Stimulated activated effector memory CD8-positive, alpha-beta T cell treated with anti-CD3 and anti-CD28 coated beads, Interleukin-12 subunit alpha, Interleukin-12 subunit beta, amount 100 ng/mL, for 72 hours (primary cell): ENCODE measurements at regions not wholly inside any gene's neighbourhood (a gene's known extent, or its start where the extent isn't known, plus 50 kb on each side); places are given as distances from the start of the nearest gene placed in this dataset.
A peak's percentile ranks its signal among the peaks of the same experiment; 100 is the strongest.
"Not testable (repeated sequence)": the region's sequence is repeated elsewhere in the genome, so short reads cannot be mapped to it uniquely, and the experiment has no call there.

Experiments
- ATAC-seq: fragments of 150-1000 bp; cut with Tn5 transposase; 2 replicates; pipeline ENCODE4 v1.10.0; 2021
- DNase-seq, 2 donors: peaks; one replicate each; pipeline ENCODE4 v3.0.0; 2021 to 2022; ENCODE audit warnings: low spot score in 2 of 2
- H3K27ac Mint-ChIP-seq: one replicate; pipeline ENCODE4 v1.8.0; 2022; ENCODE audit warnings: mild to moderate bottlenecking, mixed read lengths
- H3K36me3 Mint-ChIP-seq: one replicate; pipeline ENCODE4 v1.8.0; 2022; ENCODE audit warnings: mild to moderate bottlenecking, mixed read lengths
- H3K4me1 Mint-ChIP-seq: one replicate; pipeline ENCODE4 v1.8.0; 2022; ENCODE audit warnings: mixed read lengths
- H3K4me3 Mint-ChIP-seq: one replicate; pipeline ENCODE4 v1.8.0; 2022; ENCODE audit warnings: mild to moderate bottlenecking, mixed read lengths
- H3K9me3 Mint-ChIP-seq: one replicate; pipeline ENCODE4 v1.8.0; 2022; ENCODE audit warnings: mixed read lengths

DNA sequence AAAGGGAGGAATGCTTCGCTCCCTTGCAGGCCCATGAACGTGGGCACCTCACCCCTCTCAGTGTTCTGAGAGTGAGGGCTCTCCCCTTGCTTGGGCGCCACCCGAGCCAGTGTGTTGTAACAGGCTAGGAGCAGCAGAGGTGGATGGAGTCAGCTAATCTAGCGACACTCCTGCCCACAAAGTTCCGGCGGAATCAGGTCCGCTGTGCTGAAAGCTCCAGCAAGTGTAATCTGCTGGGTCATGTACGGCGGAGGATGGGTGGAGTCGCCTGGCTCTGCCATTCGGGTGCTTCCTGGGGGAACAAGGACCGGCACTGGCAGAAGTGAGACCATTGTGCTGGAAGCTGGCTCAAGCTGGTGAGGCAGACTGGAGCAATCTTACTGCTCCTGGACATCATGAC is 1310.1 kb downstream of the EPHA7 start:
- no peaks in the 10 kb centered on the region for H3K4me1 Mint-ChIP-seq
- H3K36me3 Mint-ChIP-seq: no peaks in the 10 kb centered on the region
- H3K9me3 Mint-ChIP-seq: peaks cover 20% of the 10 kb centered on the region
- H3K27ac Mint-ChIP-seq: no peak overlapping the region
- DNase-seq: no peak
- no peak for ATAC-seq
- no peak overlapping the region for H3K4me3 Mint-ChIP-seq

DNA sequence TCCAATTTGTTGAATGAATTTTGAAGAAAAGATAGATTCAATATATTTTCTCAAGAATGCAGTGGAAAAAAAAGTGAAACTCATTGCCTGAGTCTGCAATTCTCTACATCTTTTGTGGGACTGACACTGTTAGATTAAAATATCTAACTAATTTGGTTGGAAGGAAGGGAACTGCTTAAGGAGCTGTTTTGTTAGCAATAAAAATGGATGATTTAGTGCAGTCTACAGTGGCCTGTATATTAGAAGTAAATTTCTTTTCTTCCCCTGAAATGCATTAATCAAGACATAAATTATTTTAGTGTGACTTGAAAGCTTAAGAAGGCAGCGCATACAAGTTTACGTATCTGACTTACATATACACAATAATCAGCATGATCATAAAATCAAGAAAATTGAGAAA is 1332.6 kb downstream of the EPHA7 start:
- peaks cover 6% of the 10 kb centered on the region for H3K36me3 Mint-ChIP-seq
- H3K27ac Mint-ChIP-seq: no peak overlapping the region
- no peak for ATAC-seq
- DNase-seq: no peak
- H3K4me1 Mint-ChIP-seq: no peaks in the 10 kb centered on the region
- peaks cover 17% of the 10 kb centered on the region for H3K9me3 Mint-ChIP-seq
- no peak overlapping the region for H3K4me3 Mint-ChIP-seq

DNA sequence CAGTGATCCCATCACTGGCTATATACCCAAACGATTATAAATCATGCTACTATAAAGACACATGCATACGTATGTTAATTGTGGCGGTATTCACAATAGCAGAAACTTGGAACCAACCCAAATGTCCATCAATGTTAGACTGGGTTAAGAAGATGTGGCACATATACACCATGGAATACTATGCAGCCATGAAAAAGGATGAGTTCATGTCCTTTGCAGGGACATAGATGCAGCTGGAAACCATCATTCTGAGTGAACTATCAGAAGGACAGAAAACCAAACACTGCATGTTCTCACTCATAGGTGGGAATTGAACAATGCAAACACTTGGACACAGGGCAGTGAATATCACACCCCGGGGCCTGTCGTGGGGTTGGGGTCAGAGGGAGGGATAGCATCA is 1335.4 kb downstream of the EPHA7 start:
- H3K4me1 Mint-ChIP-seq, H3K36me3 Mint-ChIP-seq, DNase-seq, H3K4me3 Mint-ChIP-seq, ATAC-seq, H3K27ac Mint-ChIP-seq: not testable (repeated sequence)
- peaks cover 21% of the 10 kb centered on the region for H3K9me3 Mint-ChIP-seq

DNA sequence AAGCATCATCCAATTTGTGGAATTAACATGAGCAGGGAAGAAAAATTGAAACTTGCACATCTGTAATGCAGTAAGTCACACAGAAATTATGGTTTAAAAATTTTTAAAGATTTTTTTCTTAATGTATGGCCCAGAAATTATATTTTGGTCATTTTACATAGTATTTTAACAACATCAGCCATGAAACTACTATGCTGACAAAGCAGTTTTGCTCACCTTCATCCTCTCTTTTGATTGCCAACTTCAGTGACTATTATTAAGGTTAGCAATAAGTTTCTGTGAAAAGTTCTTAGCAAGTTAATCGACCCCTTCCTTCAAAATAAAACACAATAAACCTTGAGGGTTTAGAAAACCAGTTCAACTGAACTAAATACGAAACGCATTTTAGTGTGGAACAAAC is 1347.0 kb downstream of the EPHA7 start:
- Mint-ChIP-seq H3K36me3 (no peaks in the 10 kb centered on the region), H3K27ac (no peak overlapping the region), H3K9me3 (peaks cover 12% of the 10 kb centered on the region), H3K4me1 (no peaks in the 10 kb centered on the region), H3K4me3 (no peak overlapping the region)
- no peak for DNase-seq
- ATAC-seq: no peak

DNA sequence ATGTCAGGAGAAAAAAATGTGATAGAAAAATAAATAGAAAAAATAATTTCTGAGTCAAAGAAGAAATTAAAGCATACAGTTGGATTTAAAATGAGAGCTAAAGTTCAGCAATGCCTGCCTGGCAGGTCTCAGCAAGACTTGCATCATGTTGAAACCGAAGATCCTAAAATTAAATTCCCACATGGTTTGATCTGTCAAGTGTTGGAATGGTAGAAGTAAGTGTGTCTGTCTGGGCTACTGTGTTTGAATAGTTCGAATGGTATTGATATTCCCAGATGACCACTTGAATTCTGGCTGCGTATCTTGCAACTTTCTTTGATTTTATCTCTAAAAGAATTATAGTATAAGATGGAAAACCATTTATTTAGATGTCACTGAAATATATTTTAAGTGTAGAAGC is 1349.6 kb downstream of the EPHA7 start:
- no peaks in the 10 kb centered on the region for H3K36me3 Mint-ChIP-seq
- no peaks in the 10 kb centered on the region for H3K4me1 Mint-ChIP-seq
- no peak for DNase-seq
- peaks cover 4% of the 10 kb centered on the region for H3K9me3 Mint-ChIP-seq
- no peak overlapping the region for H3K27ac Mint-ChIP-seq
- ATAC-seq: no peak
- no peak overlapping the region for H3K4me3 Mint-ChIP-seq

DNA sequence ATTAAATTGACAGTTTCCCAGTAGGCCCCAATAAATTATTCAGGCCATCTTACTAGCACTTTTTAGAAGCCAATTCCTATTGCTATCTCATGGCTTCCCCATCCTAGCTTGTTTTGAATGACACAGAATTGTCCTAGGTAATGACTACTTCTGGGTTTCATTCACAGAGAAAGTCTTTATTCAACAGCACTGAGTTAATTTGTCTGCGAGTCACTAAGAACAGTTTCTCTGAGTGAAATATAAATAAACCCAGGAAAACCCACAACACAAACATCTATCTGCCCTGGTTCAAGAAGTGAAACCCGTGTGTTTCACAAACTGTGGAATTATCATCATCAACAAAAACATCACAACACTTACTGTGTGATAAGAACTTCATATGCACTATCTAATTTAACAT is 1366.8 kb downstream of the EPHA7 start:
- H3K27ac Mint-ChIP-seq: no peak overlapping the region
- H3K4me3 Mint-ChIP-seq: no peak overlapping the region
- no peaks in the 10 kb centered on the region for H3K4me1 Mint-ChIP-seq
- ATAC-seq (no peak), DNase-seq (no peak)
- H3K36me3 Mint-ChIP-seq: no peaks in the 10 kb centered on the region
- peaks cover 3% of the 10 kb centered on the region for H3K9me3 Mint-ChIP-seq

DNA sequence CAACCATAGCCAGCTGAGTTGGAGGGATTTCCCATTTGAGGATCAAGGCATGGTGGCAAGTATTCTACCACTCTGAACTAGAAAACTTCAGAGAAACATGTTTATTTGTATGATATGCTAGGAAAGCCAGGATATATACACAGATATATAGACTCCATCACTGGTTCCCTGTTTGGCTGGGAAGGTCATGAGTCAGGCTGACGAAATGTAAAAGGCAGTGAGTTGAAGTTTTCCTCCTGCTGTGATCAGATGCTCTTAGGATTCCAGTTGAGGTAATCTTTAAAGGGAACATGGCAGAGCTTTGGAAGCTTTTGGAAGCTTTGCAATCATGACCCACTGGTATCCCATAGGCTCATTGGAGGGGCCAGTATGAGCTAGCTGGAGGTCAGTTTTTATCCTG is 1369.1 kb downstream of the EPHA7 start:
- Mint-ChIP-seq H3K27ac (no peak overlapping the region), H3K4me1 (no peaks in the 10 kb centered on the region), H3K9me3 (peaks cover 7% of the 10 kb centered on the region), H3K36me3 (no peaks in the 10 kb centered on the region), H3K4me3 (no peak overlapping the region)
- DNase-seq (no peak), ATAC-seq (no peak)

DNA sequence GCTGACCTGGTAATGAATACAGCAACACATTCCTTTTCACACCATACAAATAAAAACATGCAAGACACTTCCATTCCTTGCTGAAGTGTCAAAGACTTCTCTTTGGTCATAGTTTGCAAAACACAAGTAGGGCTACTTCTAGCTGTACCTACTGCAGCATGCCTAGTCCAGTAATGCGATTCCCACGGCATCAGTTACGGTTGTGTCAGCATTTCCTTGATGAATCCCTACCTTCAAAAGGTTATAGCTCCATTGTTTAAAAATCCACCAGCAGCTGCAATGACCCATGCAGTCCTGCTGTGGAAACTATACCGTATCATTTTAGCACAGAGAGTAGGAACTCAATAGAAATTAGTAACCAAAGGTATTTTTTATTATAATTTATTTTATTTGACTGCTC is 1371.5 kb downstream of the EPHA7 start:
- H3K36me3 Mint-ChIP-seq: no peaks in the 10 kb centered on the region
- DNase-seq (no peak), ATAC-seq (no peak)
- peaks cover 8% of the 10 kb centered on the region for H3K9me3 Mint-ChIP-seq
- no peak overlapping the region for H3K27ac Mint-ChIP-seq
- no peak overlapping the region for H3K4me3 Mint-ChIP-seq
- no peaks in the 10 kb centered on the region for H3K4me1 Mint-ChIP-seq

DNA sequence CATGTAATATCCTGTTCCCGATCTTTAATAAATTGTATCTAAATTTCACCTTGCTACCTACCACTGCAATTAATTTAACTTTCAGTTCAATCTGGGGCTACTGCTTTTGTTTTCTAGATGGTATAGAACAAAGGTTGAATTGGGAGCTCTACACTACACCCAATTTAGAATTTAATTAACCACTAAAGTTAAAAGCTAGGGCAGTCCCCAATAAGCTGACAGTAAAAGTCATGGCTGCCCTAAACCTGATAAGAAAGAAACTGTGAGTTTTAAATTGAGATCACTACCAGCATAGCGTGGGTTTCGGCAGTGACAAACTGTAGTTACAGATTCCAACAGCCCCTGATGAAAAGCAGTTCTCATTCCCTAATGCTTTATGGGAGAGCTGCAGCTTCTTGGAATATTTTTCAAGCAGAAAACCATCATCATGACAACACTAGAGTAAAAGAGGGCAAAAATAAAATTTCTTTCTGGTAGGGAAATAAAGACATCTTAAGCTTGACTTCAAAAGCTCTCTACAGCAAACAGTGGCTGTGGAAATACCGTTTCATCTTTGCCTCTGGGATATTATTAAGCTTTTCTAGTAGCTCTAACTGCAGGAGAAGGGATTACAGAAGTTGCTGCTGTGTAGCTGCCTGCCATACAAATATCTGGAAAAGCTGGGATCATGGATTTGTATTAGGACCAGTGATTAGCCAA is 1372.1 kb downstream of the EPHA7 start:
- H3K4me1 Mint-ChIP-seq: no peaks in the 10 kb centered on the region
- H3K4me3 Mint-ChIP-seq: no peak overlapping the region
- H3K36me3 Mint-ChIP-seq: no peaks in the 10 kb centered on the region
- peaks cover 8% of the 10 kb centered on the region for H3K9me3 Mint-ChIP-seq
- no peak for DNase-seq
- no peak overlapping the region for H3K27ac Mint-ChIP-seq
- ATAC-seq: no peak

DNA sequence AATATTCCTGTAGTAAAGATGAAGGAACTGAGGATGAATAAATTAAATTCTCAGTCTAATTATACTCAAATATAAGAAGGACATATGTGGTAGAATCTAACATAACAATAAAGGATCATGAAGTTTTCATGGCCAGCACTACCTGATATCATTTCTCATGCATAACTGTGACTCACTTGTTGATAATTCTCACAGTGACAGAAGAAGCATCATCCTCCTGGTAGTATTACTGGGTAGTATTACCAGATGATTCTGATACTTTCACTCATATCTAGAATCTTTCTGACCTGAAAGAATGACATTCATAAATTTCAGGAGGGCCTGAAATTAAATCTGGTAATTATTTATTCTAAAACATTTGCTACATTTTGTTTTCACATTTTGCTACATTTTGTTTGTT is 1375.0 kb downstream of the EPHA7 start:
- DNase-seq (no peak), ATAC-seq (no peak)
- Mint-ChIP-seq H3K36me3 (no peaks in the 10 kb centered on the region), H3K4me1 (no peaks in the 10 kb centered on the region), H3K27ac (no peak overlapping the region), H3K9me3 (peaks cover 14% of the 10 kb centered on the region), H3K4me3 (no peak overlapping the region)

DNA sequence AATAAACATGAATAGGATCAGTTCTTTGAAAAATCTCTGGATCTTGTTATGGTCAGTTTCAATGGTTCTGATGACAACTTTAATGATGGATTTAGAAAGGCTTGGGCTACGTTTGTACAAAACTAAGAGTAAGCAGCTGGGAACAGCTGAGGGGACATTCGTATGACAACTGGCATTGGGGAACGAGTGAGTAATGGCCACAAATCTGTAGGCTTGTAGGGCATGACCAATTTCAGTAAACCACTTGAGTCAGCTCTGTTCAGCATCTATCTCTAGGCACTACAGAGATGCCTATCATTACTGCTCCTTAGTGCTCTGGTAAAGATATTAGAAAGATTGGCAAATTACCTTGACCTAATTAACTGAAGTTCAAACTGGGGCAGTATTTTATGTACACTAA is 1375.6 kb downstream of the EPHA7 start:
- H3K4me3 Mint-ChIP-seq: no peak overlapping the region
- H3K36me3 Mint-ChIP-seq: no peaks in the 10 kb centered on the region
- peaks cover 16% of the 10 kb centered on the region for H3K9me3 Mint-ChIP-seq
- no peak for ATAC-seq
- H3K4me1 Mint-ChIP-seq: no peaks in the 10 kb centered on the region
- no peak for DNase-seq
- no peak overlapping the region for H3K27ac Mint-ChIP-seq

DNA sequence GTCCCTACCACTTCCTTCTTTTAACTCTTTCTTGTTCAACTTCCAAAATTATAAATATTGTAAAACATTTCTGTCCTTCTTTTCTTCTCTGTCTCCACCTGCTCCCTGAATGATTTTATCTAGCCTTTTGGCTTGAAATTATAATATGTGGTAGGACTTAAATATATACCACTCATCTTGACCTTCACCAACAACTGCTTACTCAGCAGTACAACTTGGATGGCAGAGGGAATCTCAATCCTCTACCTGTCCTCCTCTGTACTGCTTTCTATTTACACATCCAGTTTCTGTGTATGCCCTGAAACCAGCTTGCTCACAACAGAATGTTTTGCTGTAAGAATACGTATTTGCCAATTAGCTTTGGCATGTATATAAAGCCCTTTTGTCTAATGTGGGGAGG is 1392.5 kb downstream of the EPHA7 start:
- Mint-ChIP-seq H3K4me3 (no peak overlapping the region), H3K36me3 (no peaks in the 10 kb centered on the region), H3K4me1 (no peaks in the 10 kb centered on the region), H3K9me3 (peaks cover 9% of the 10 kb centered on the region), H3K27ac (no peak overlapping the region)
- ATAC-seq: no peak
- no peak for DNase-seq

DNA sequence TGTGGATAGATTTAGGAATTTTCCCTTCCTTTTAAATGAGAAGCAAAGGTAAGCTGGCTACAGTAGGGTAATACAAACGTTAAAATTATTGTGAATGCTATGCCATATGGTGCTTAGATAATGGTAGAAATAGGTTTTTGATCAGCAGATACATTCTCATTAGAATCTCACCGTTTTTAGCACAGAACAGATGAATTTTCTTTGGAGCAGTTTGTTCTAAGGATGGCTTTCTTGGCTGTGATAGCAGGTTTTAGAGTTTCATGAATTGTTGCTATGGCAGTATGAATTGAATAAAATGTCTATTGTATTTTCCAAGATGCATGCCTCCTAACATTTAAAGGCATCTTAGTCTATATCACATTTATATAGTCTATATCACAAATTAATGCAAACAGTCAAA is 1394.5 kb downstream of the EPHA7 start:
- H3K9me3 Mint-ChIP-seq: peaks cover 11% of the 10 kb centered on the region
- no peaks in the 10 kb centered on the region for H3K4me1 Mint-ChIP-seq
- no peaks in the 10 kb centered on the region for H3K36me3 Mint-ChIP-seq
- no peak overlapping the region for H3K27ac Mint-ChIP-seq
- H3K4me3 Mint-ChIP-seq: no peak overlapping the region
- ATAC-seq: no peak
- no peak for DNase-seq

DNA sequence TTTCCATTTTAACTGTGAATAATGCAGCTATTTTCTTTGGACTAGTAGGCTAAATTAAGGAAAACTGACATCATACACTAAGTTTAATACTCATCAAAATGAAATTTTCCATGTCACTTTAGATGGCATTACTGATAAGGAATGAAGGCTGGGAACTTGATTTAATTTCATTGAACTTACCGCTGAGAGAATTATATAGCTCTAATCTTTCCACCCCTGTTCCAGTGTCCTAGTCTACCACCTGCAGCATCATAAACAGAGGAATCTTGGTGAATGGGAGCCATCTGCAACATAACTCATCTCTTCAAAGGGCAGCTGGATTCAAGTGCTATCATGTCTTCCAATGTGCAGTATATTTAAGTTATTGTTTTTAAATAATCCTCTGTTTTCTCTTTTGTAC is 1395.2 kb downstream of the EPHA7 start:
- H3K4me1 Mint-ChIP-seq: no peaks in the 10 kb centered on the region
- H3K4me3 Mint-ChIP-seq: no peak overlapping the region

DNA sequence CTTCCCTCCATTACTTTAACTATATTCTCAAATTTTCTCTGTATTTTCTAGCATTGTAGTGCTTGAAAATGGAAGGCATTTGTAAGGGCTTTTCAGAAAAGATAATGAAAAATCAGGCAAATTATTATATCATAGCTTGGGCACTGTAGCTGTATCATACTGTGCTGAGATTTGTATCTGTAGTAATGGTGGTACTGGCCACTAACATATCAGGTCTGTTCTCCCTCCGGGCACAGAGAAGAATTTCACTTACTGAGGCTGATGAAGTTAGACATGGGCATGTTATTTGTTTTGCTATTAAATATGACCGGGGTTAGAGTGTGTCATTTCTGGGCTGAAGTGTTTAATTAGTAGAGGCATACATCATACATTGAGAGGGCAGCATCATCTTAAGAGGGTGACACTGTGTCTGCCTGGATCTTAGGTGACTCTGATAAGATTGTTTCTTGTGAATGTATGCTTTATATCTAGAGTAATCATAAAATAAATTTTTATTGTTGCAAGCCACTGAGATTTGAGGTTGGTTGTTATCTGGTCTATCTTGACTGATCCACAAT is 1395.9 kb downstream of the EPHA7 start:
- Mint-ChIP-seq H3K4me3 (no peak overlapping the region), H3K4me1 (no peaks in the 10 kb centered on the region), H3K27ac (no peak overlapping the region)

More for the DNA sequence above, 1395.2 kb downstream of the EPHA7 start:
- ATAC-seq: no peak
- Mint-ChIP-seq H3K27ac (no peak overlapping the region), H3K36me3 (no peaks in the 10 kb centered on the region), H3K9me3 (peaks cover 11% of the 10 kb centered on the region)
- DNase-seq: no peak

DNA sequence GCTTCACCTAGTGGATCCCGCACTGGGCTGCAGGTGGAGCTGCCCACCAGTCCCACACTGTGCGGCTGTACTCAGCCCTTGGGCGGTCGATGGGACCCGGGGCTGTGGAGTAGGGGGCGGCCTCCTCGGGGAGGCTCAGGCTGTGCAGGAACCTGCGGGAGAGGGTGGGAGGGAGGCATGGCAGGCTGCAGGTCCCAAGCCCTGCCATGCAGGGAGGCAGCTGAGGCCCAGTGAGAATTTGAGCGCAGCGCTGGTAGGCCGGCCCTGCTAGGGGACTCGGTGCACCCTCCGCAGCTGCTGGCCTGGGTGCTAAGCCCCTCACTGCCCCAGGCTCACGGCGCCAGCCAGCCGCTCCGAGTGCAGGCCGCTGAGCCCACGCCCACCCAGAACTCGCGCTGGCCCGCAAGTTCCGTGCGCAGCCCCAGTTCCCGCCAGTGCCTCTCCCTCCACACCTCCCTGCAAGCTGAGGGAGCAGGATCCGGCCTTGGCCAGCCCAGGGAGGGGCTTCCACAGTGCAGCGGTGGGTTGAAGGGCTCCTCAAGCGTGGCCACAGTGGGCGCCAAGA is 1407.6 kb downstream of the EPHA7 start:
- peaks cover 27% of the 10 kb centered on the region for H3K9me3 Mint-ChIP-seq
- no peaks in the 10 kb centered on the region for H3K36me3 Mint-ChIP-seq
- no peak for DNase-seq
- no peak overlapping the region for H3K4me3 Mint-ChIP-seq
- no peaks in the 10 kb centered on the region for H3K4me1 Mint-ChIP-seq
- no peak overlapping the region for H3K27ac Mint-ChIP-seq
- ATAC-seq: peak; percentile 8

More for the DNA sequence above, 1395.9 kb downstream of the EPHA7 start:
- ATAC-seq (no peak), DNase-seq (no peak)
- peaks cover 11% of the 10 kb centered on the region for H3K9me3 Mint-ChIP-seq
- no peaks in the 10 kb centered on the region for H3K36me3 Mint-ChIP-seq
